GM18508 (cell line): ENCODE measurements at regions not wholly inside any gene's neighbourhood (a gene's known extent, or its start where the extent isn't known, plus 50 kb on each side); places are given as distances from the start of the nearest gene placed in this dataset.

ENCODE experiments used
- ATAC-seq: cut with Tn5 transposase; IDR thresholded peaks from one replicate; pipeline ENCODE4 v1.9.1; 2021; ENCODE audit warnings: moderate number of reproducible peaks; ENCODE audit not compliant: insufficient read depth, unreplicated experiment

GRCh38 chr6:19013026-19013705, 626.0 kb downstream of the RNF144B start:
- no peak for ATAC-seq

GRCh38 chr6:19024737-19025136, 637.6 kb downstream of the RNF144B start:
- ATAC-seq: no peak

GRCh38 chr6:19028201-19028600, 641.1 kb downstream of the RNF144B start:
- no peak for ATAC-seq

GRCh38 chr6:19032591-19033295, 645.6 kb downstream of the RNF144B start:
- no peak for ATAC-seq

- no peak for ATAC-seq
These were observed 646.5 kb downstream of the RNF144B start for GRCh38 chr6:19033683-19034082.

- no peak for ATAC-seq
These were observed 647.8 kb downstream of the RNF144B start for GRCh38 chr6:19034986-19035385.

GRCh38 chr6:19035461-19036195, 648.5 kb downstream of the RNF144B start:
- ATAC-seq: no peak

- ATAC-seq: no peak
These were observed 649.0 kb downstream of the RNF144B start for GRCh38 chr6:19036196-19036555.

GRCh38 chr6:19037607-19038006, 650.5 kb downstream of the RNF144B start:
- no peak for ATAC-seq

- no peak for ATAC-seq
These were observed 652.1 kb downstream of the RNF144B start for GRCh38 chr6:19039287-19039686.

- ATAC-seq: no peak
These were observed 654.8 kb downstream of the RNF144B start for GRCh38 chr6:19041906-19042305.

GRCh38 chr6:19042420-19042819, 655.3 kb downstream of the RNF144B start:
- ATAC-seq: no peak

- no peak for ATAC-seq
These were observed 663.6 kb downstream of the RNF144B start for GRCh38 chr6:19050765-19051164.

- ATAC-seq: no peak
These were observed 665.1 kb downstream of the RNF144B start for GRCh38 chr6:19052219-19052618.

- ATAC-seq: no peak
These were observed 672.0 kb downstream of the RNF144B start for GRCh38 chr6:19059102-19059501.

- ATAC-seq: no peak
These were observed 680.0 kb downstream of the RNF144B start for GRCh38 chr6:19067165-19067564.

- no peak for ATAC-seq
These were observed 683.4 kb downstream of the RNF144B start for GRCh38 chr6:19070520-19070919.

GRCh38 chr6:19083801-19084200, 696.7 kb downstream of the RNF144B start:
- ATAC-seq: no peak

GRCh38 chr6:19086480-19086879, 699.3 kb downstream of the RNF144B start:
- no peak for ATAC-seq

GRCh38 chr6:19087296-19087695, 700.1 kb downstream of the RNF144B start:
- no peak for ATAC-seq

GRCh38 chr6:19087897-19088296, 700.7 kb downstream of the RNF144B start:
- no peak for ATAC-seq
